22Rv1 (cell line): ENCODE measurements at regions not wholly inside any gene's neighbourhood (a gene's known extent, or its start where the extent isn't known, plus 50 kb on each side); places are given as distances from the start of the nearest gene placed in this dataset.

ENCODE experiments used
- CTCF ChIP-seq: fragments of 450-650 bp; IDR thresholded peaks from 2 replicates; pipeline ENCODE4 v1.5.1; 2017; ENCODE audit warnings: mild to moderate bottlenecking
- ZFX ChIP-seq: fragments of 450-650 bp; IDR thresholded peaks from 2 replicates; pipeline ENCODE4 v1.6.1; 2017; ENCODE audit warnings: antibody characterized with exemption, borderline replicate concordance

GRCh38 chr3:146839727-146840375, 234.7 kb upstream of the PLSCR5 start:
- TF ChIP-seq CTCF (no peak), ZFX (no peak)
